IMR-90 (cell line): ENCODE measurements at regions not wholly inside any gene's neighbourhood (a gene's known extent, or its start where the extent isn't known, plus 50 kb on each side); places are given as distances from the start of the nearest gene placed in this dataset.

Experiments used
- ATAC-seq: fragments of 200-7000 bp; cut with Tn5 transposase; 2 replicates; pipeline ENCODE4 v1.9.1; 2020; ENCODE audit warnings: low read depth, mild to moderate bottlenecking, moderate library complexity
- BruUV-seq: library from RNA; stranded (reverse); fragments of 400-500 nt; replicated peaks from 2 replicates; lab custom pipeline; 2021; lab: Mats Ljungman, UMichigan
- CTCF ChIA-PET: fragments of 300-600 bp; formaldehyde crosslinking; extraction: SDS; loops from one replicate; lab custom pipeline; 2021; ENCODE audit warnings: antibody characterized with exemption; lab: Yijun Ruan, JAX
- POLR2A ChIA-PET: fragments of 300-600 bp; sonication (Branson Sonifier 250); formaldehyde crosslinking; loops from one replicate; lab custom pipeline; 2022; ENCODE audit warnings: antibody characterized with exemption; ENCODE audit not compliant: unreplicated experiment; lab: Charles Lee
- DNase-seq: peaks from one replicate; pipeline ENCODE4 v3.0.0; 2013
- H2AFZ ChIP-seq: replicated peaks from 2 replicates; pipeline ENCODE3; 2013; ENCODE audit warnings: low read length, mild to moderate bottlenecking; ENCODE audit not compliant: poor library complexity
- H2AK5ac ChIP-seq: 2 replicates; pipeline ENCODE4 v1.6.1; 2013; ENCODE audit warnings: low read depth, low read length, inconsistent platforms
- H2AK9ac ChIP-seq: replicated peaks from 2 replicates; pipeline ENCODE3; 2013; ENCODE audit warnings: mild to moderate bottlenecking, low read depth, low read length, moderate library complexity; ENCODE audit not compliant: poor library complexity
- H2BK120ac ChIP-seq: 2 replicates; pipeline ENCODE4 v1.6.1; 2013; ENCODE audit warnings: low read depth, low read length, inconsistent platforms
- H2BK15ac ChIP-seq: 3 replicates; pipeline ENCODE4 v1.6.1; 2013; ENCODE audit warnings: low read depth, low read length, inconsistent platforms
- H2BK20ac ChIP-seq: 2 replicates; pipeline ENCODE4 v1.6.1; 2013; ENCODE audit warnings: low read depth, mild to moderate bottlenecking, inconsistent platforms, low read length, moderate library complexity
- H2BK5ac ChIP-seq: 2 replicates; pipeline ENCODE4 v1.6.1; 2013; ENCODE audit warnings: mild to moderate bottlenecking, low read depth, low read length, inconsistent platforms; ENCODE audit not compliant: poor library complexity, severe bottlenecking
- H3K14ac ChIP-seq: replicated peaks from 2 replicates; pipeline ENCODE4 v1.6.1; 2013; ENCODE audit warnings: low read depth, low read length, inconsistent platforms
- H3K18ac ChIP-seq: 2 replicates; pipeline ENCODE4 v1.6.1; 2013; ENCODE audit warnings: low read depth, low read length, control low read depth
- H3K23ac ChIP-seq: 2 replicates; pipeline ENCODE4 v1.6.1; 2013; ENCODE audit warnings: low read depth, low read length, inconsistent platforms
- H3K27ac ChIP-seq: 2 replicates; pipeline ENCODE4 v1.5.1; 2013; ENCODE audit warnings: mild to moderate bottlenecking, control low read depth, low read length; ENCODE audit not compliant: insufficient read depth
- H3K27me3 ChIP-seq: 2 replicates; pipeline ENCODE4 v1.6.1; 2013; ENCODE audit warnings: low read length; ENCODE audit not compliant: control insufficient read depth, insufficient read depth
- H3K36me3 ChIP-seq: 2 replicates; pipeline ENCODE4 v1.6.1; 2013; ENCODE audit warnings: low read length, mixed read lengths; ENCODE audit not compliant: control insufficient read depth, insufficient read depth
- H3K4ac ChIP-seq: 2 replicates; pipeline ENCODE4 v1.6.1; 2013; ENCODE audit warnings: low read depth, low read length, inconsistent platforms
- H3K4me1 ChIP-seq: 2 replicates; pipeline ENCODE4 v1.6.1; 2013; ENCODE audit warnings: low read length, mixed read lengths; ENCODE audit not compliant: control insufficient read depth, insufficient read depth
- H3K4me2 ChIP-seq: 2 replicates; pipeline ENCODE4 v1.6.1; 2013; ENCODE audit warnings: low read depth, mild to moderate bottlenecking, control low read depth, low read length, moderate library complexity
- H3K4me3 ChIP-seq: 2 replicates; pipeline ENCODE4 v1.5.1; 2013; ENCODE audit warnings: low read depth, mild to moderate bottlenecking, control low read depth, low read length, moderate library complexity; ENCODE audit not compliant: insufficient read depth
- H3K56ac ChIP-seq: 2 replicates; pipeline ENCODE4 v1.6.1; 2013; ENCODE audit warnings: low read length, inconsistent platforms; ENCODE audit not compliant: insufficient read depth; ENCODE audit errors: extremely low read depth
- H3K79me1 ChIP-seq, 2 experiments: 2 replicates each; pipeline ENCODE4 v1.6.1; 2013; ENCODE audit warnings: low read length in 2 of 2, inconsistent platforms in 1 of 2, low read depth in 1 of 2
- H3K9ac ChIP-seq: 2 replicates; pipeline ENCODE4 v1.6.1; 2013; ENCODE audit warnings: low read depth, low read length, control low read depth
- H3K9me1 ChIP-seq: 2 replicates; pipeline ENCODE4 v1.6.1; 2013; ENCODE audit warnings: low read length, inconsistent platforms; ENCODE audit not compliant: insufficient read depth
- H3K9me3 ChIP-seq: 2 replicates; pipeline ENCODE4 v1.6.1; 2013; ENCODE audit warnings: low read length; ENCODE audit not compliant: control insufficient read depth, insufficient read depth
- H4K20me1 ChIP-seq: 2 replicates; pipeline ENCODE4 v1.6.1; 2013; ENCODE audit warnings: low read length, inconsistent platforms; ENCODE audit not compliant: insufficient read depth
- H4K5ac ChIP-seq: 2 replicates; pipeline ENCODE4 v1.6.1; 2013; ENCODE audit warnings: mild to moderate bottlenecking, low read depth, low read length, control low read depth
- H4K8ac ChIP-seq, 2 experiments: 2 replicates each; pipeline ENCODE4 v1.6.1; 2013; ENCODE audit warnings: low read depth in 2 of 2, low read length in 2 of 2, control low read depth in 1 of 2, inconsistent platforms in 1 of 2
- H4K91ac ChIP-seq: 2 replicates; pipeline ENCODE4 v1.6.1; 2013; ENCODE audit warnings: low read depth, low read length, inconsistent platforms; ENCODE audit not compliant: insufficient read depth
- BHLHE40 ChIP-seq: fragments of 150-350 bp; IDR thresholded peaks from 2 replicates; pipeline ENCODE4 v1.6.1; 2016; ENCODE audit warnings: mild to moderate bottlenecking, low read depth, low read length
- CEBPB ChIP-seq: IDR thresholded peaks from 2 replicates; pipeline ENCODE4 v1.6.1; 2012; ENCODE audit warnings: low read depth, low read length, improper control_type of control experiment
- CHD1 ChIP-seq: IDR thresholded peaks from 2 replicates; pipeline ENCODE4 v1.6.1; 2012; ENCODE audit warnings: low read depth, low read length, improper control_type of control experiment
- ELK1 ChIP-seq: fragments of 150-350 bp; IDR thresholded peaks from 2 replicates; pipeline ENCODE4 v1.6.1; 2016; ENCODE audit warnings: low read depth, mild to moderate bottlenecking, low read length, moderate library complexity, borderline replicate concordance
- FOS ChIP-seq: fragments of 150-350 bp; IDR thresholded peaks from 2 replicates; pipeline ENCODE4 v1.6.1; 2016; ENCODE audit warnings: low read depth, low read length
- MAFK ChIP-seq: IDR thresholded peaks from 2 replicates; pipeline ENCODE4 v1.6.1; 2012; ENCODE audit warnings: low read depth, low read length, improper control_type of control experiment
- MAZ ChIP-seq: IDR thresholded peaks from 2 replicates; pipeline ENCODE4 v1.6.1; 2012; ENCODE audit warnings: low read depth, mild to moderate bottlenecking, low read length, improper control_type of control experiment, moderate library complexity, borderline replicate concordance
- NFE2L2 ChIP-seq: fragments of 150-350 bp; IDR thresholded peaks from 2 replicates; pipeline ENCODE4 v1.6.1; 2016; ENCODE audit warnings: low read depth, mild to moderate bottlenecking, low read length
- POLR2A ChIP-seq: IDR thresholded peaks from 2 replicates; pipeline ENCODE4 v1.6.1; 2012; ENCODE audit warnings: mild to moderate bottlenecking, low read depth, low read length
- RAD21 ChIP-seq: IDR thresholded peaks from 2 replicates; pipeline ENCODE4 v1.6.1; 2012; ENCODE audit warnings: low read length, improper control_type of control experiment
- RCOR1 ChIP-seq: IDR thresholded peaks from 2 replicates; pipeline ENCODE4 v1.6.1; 2012; ENCODE audit warnings: mild to moderate bottlenecking, low read length, improper control_type of control experiment; ENCODE audit not compliant: insufficient replicate concordance
- RFX5 ChIP-seq: IDR thresholded peaks from 2 replicates; pipeline ENCODE4 v1.8.0; 2012; ENCODE audit warnings: low read depth, mild to moderate bottlenecking, low read length, moderate library complexity
- SMC3 ChIP-seq: fragments of 150-350 bp; IDR thresholded peaks from 2 replicates; pipeline ENCODE4 v1.6.1; 2016; ENCODE audit warnings: low read depth, mild to moderate bottlenecking, antibody characterized with exemption, low read length, moderate library complexity
- WGBS, 2 experiments: methylation state at CpG; one replicate each; pipeline versions ENCODE4 v1.1.5 to v1.1.7; 2013; ENCODE audit warnings: missing lambda C conversion rate in 2 of 2; ENCODE audit not compliant: insufficient read length in 1 of 2; ENCODE audit errors: extremely low coverage in 2 of 2; 5-methylcytosine and 5-hydroxymethylcytosine counted together
- dilution Hi-C: fragments of 300-500 bp; cut with HindIII; formaldehyde crosslinking; loops from one replicate; pipeline ENCODE4 v1.14.3; 2018; ENCODE audit warnings: low sequenced_read_pairs; ENCODE audit not compliant: unreplicated experiment
- in situ Hi-C: fragments of 300-500 bp; cut with MboI; formaldehyde crosslinking; loops from 3 replicates; pipeline ENCODE4 v1.14.3; 2019; ENCODE audit warnings: low sequenced_read_pairs, inconsistent platforms, mixed read lengths
- intact Hi-C: fragments of 100-400 bp; cut with micrococcal nuclease; formaldehyde crosslinking; loops from 2 replicates; pipeline ENCODE4 v1.10.0; 2022
- TF ChIP-seq, protein P1 (sequence below): fragments of 150-350 bp; IDR thresholded peaks from 2 replicates; pipeline ENCODE4 v1.6.1; 2017; ENCODE audit warnings: mild to moderate bottlenecking, antibody characterized with exemption, low read length, low read depth

DNA sequence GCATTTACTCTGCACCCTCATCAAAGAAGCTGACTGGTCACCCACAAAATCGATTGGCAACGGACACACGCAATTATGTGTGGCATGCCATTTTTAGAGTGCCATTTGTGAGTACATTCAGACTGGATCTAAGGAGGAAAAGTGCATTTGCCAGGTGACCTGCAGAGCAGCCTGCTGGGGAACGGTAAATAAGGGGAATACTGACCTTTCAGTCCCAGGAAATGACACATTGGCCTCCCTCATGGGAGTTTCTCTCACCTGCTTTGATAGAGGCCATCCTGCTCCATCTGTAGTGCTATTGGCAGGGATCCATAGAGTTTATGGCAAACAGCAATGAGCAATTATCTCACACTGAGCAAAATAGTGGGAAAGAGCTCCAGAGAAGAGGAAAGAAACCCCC lies 127.8 kb downstream of the DDX53 start:
- Histone ChIP-seq H2AFZ (no peak overlapping the region), H3K36me3 (no peaks in the 10 kb centered on the region), H2BK5ac (no peak overlapping the region), H2BK120ac (no peak overlapping the region), H3K9me1 (no peaks in the 10 kb centered on the region), H3K27me3 (no peaks in the 10 kb centered on the region), H4K20me1 (no peaks in the 10 kb centered on the region), H3K23ac (no peak overlapping the region), H3K4me2 (no peak overlapping the region), H3K18ac (no peak overlapping the region), H3K79me1 (no peaks in the 10 kb centered on the region), H3K9me3 (0 out of 2 replicates have a peak, but pooled peaks cover 2% of the 10 kb centered on the region), H3K27ac (no peak overlapping the region), H3K4me3 (no peak overlapping the region), H4K5ac (no peak overlapping the region), H4K8ac (no peak overlapping the region), H2AK5ac (no peak overlapping the region), H2BK20ac (no peak overlapping the region), H2BK15ac (no peak overlapping the region), H3K56ac (no peak overlapping the region), H3K9ac (no peak overlapping the region), H4K91ac (no peak overlapping the region), H2AK9ac (no peak overlapping the region), H3K4ac (no peak overlapping the region), H3K4me1 (no peaks in the 10 kb centered on the region), H3K14ac (no peak overlapping the region)
- ChIA-PET POLR2A (no interaction called here), CTCF (no interaction called here)
- WGBS, 2 experiments = no CpG with 5 or more reads among the region's 4 CpGs
- TF ChIP-seq, protein P1, sequence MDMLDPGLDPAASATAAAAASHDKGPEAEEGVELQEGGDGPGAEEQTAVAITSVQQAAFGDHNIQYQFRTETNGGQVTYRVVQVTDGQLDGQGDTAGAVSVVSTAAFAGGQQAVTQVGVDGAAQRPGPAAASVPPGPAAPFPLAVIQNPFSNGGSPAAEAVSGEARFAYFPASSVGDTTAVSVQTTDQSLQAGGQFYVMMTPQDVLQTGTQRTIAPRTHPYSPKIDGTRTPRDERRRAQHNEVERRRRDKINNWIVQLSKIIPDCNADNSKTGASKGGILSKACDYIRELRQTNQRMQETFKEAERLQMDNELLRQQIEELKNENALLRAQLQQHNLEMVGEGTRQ = no peak
- TF ChIP-seq RCOR1 (no peak), CEBPB (no peak), SMC3 (no peak), MAZ (no peak), ELK1 (no peak), NFE2L2 (no peak), RAD21 (no peak), CHD1 (no peak), POLR2A (no peak), MAFK (no peak), BHLHE40 (no peak), FOS (no peak), RFX5 (no peak)
- no peak for DNase-seq
- intact Hi-C loops = no loop called here
- no TSS peak for BruUV-seq
- dilution Hi-C loops = no loop called here
- ATAC-seq = no peak
- in situ Hi-C loops = no loop called here
